ENCODE measurements at regions not wholly inside any gene's neighbourhood (a gene's known extent, or its start where the extent isn't known, plus 50 kb on each side); places are given as distances from the start of the nearest gene placed in this dataset.

DNA sequence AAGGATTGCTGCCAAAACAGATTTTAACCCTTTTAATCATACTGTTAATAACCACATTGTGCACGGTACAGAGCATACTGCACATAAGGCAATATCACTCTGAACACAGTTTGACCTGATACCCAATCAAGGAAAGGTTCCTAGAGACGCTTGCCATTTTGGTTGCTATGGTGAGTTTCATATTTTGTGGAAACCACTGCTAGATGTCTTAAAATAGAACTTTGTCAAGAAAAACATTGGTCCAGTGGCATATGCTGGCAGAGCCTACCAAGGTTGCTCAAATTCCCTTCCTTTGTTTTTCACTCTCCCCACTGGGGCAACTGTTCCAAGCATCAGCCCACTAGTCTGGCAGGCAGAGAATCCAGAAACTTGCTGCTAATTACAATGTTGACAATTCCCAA lies 114.8 kb upstream of the DPYD start:
- TF ChIP-seq POLR2A (IDR thresholded peaks at IDR 0.05), result no peak
- TF ChIP-seq, protein P1, sequence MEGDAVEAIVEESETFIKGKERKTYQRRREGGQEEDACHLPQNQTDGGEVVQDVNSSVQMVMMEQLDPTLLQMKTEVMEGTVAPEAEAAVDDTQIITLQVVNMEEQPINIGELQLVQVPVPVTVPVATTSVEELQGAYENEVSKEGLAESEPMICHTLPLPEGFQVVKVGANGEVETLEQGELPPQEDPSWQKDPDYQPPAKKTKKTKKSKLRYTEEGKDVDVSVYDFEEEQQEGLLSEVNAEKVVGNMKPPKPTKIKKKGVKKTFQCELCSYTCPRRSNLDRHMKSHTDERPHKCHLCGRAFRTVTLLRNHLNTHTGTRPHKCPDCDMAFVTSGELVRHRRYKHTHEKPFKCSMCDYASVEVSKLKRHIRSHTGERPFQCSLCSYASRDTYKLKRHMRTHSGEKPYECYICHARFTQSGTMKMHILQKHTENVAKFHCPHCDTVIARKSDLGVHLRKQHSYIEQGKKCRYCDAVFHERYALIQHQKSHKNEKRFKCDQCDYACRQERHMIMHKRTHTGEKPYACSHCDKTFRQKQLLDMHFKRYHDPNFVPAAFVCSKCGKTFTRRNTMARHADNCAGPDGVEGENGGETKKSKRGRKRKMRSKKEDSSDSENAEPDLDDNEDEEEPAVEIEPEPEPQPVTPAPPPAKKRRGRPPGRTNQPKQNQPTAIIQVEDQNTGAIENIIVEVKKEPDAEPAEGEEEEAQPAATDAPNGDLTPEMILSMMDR (IDR thresholded peaks at IDR 0.05), result no peak
